Mesenchymal stem cell (in vitro differentiated cells and primary cell): ENCODE measurements at regions not wholly inside any gene's neighbourhood (a gene's known extent, or its start where the extent isn't known, plus 50 kb on each side); places are given as distances from the start of the nearest gene placed in this dataset.

Source experiments
- DNase-seq: peaks from one replicate; pipeline ENCODE4 v3.0.0-alpha.2; 2013
- H2AFZ ChIP-seq: one replicate; pipeline ENCODE4 v1.6.1; 2013; ENCODE audit warnings: low read depth, mild to moderate bottlenecking, control low read depth, inconsistent platforms, low read length, moderate library complexity
- H2AK5ac ChIP-seq: 2 replicates; pipeline ENCODE4 v1.6.1; 2013; ENCODE audit warnings: low read length, moderate library complexity, mild to moderate bottlenecking, inconsistent platforms; ENCODE audit not compliant: severe bottlenecking
- H2BK120ac ChIP-seq: one replicate; pipeline ENCODE4 v1.6.1; 2013; ENCODE audit warnings: low read depth, mild to moderate bottlenecking, inconsistent platforms, low read length, moderate library complexity
- H2BK12ac ChIP-seq, 2 experiments: one replicate each; pipeline ENCODE4 v1.6.1; 2013; ENCODE audit warnings: inconsistent platforms in 2 of 2, low read length in 2 of 2, mild to moderate bottlenecking in 2 of 2, moderate library complexity in 2 of 2, control low read depth in 1 of 2
- H2BK15ac ChIP-seq: one replicate; pipeline ENCODE4 v1.6.1; 2013; ENCODE audit warnings: mild to moderate bottlenecking, low read depth, inconsistent platforms; ENCODE audit not compliant: poor library complexity, severe bottlenecking
- H2BK5ac ChIP-seq: 2 replicates; pipeline ENCODE4 v1.6.1; 2013; ENCODE audit warnings: low read depth, mild to moderate bottlenecking, low read length, control low read depth, inconsistent platforms; ENCODE audit not compliant: poor library complexity, severe bottlenecking
- H3K14ac ChIP-seq, 2 experiments: one replicate each; pipeline ENCODE4 v1.6.1; 2013; ENCODE audit warnings: inconsistent platforms in 2 of 2, low read length in 2 of 2, control low read depth in 1 of 2, mild to moderate bottlenecking in 1 of 2, moderate library complexity in 1 of 2
- H3K18ac ChIP-seq, 2 experiments: one replicate each; pipeline ENCODE4 v1.6.1; 2013; ENCODE audit warnings: inconsistent platforms in 2 of 2, low read length in 2 of 2, control low read depth in 1 of 2, low read depth in 1 of 2, mild to moderate bottlenecking in 1 of 2
- H3K23ac ChIP-seq, 2 experiments: one replicate each; pipeline ENCODE4 v1.6.1; 2013; ENCODE audit warnings: inconsistent platforms in 2 of 2, low read length in 2 of 2, mild to moderate bottlenecking in 2 of 2, moderate library complexity in 2 of 2, control low read depth in 1 of 2
- H3K27ac ChIP-seq: 2 replicates; pipeline ENCODE4 v1.5.1; 2013; ENCODE audit warnings: mild to moderate bottlenecking, moderate library complexity, low read length, control low read depth, inconsistent platforms; ENCODE audit not compliant: poor library complexity, severe bottlenecking
- H3K27me3 ChIP-seq, 2 experiments: 2 replicates each; pipeline versions ENCODE4 v1.6.1 to v1.7.0; 2013; ENCODE audit warnings: low read length in 2 of 2, mild to moderate bottlenecking in 2 of 2, moderate library complexity in 2 of 2, control low read depth in 1 of 2, inconsistent platforms in 1 of 2; ENCODE audit not compliant: control insufficient read depth in 1 of 2, insufficient read depth in 1 of 2
- H3K36me3 ChIP-seq, 2 experiments: 2 replicates each; pipeline versions ENCODE4 v1.6.1 to v1.7.0; 2013; ENCODE audit warnings: low read length in 2 of 2, control low read depth in 1 of 2, inconsistent platforms in 1 of 2, low read depth in 1 of 2, mild to moderate bottlenecking in 1 of 2; ENCODE audit not compliant: insufficient read depth in 2 of 2, control insufficient read depth in 1 of 2
- H3K4ac ChIP-seq, 2 experiments: one replicate each; pipeline ENCODE4 v1.6.1; 2013; ENCODE audit warnings: inconsistent platforms in 2 of 2, low read length in 2 of 2, mild to moderate bottlenecking in 2 of 2, moderate library complexity in 2 of 2, control low read depth in 1 of 2, low read depth in 1 of 2
- H3K4me1 ChIP-seq: 2 replicates; pipeline ENCODE4 v1.6.1; 2013; ENCODE audit warnings: low read depth, low read length, control low read depth; ENCODE audit not compliant: control insufficient read depth, insufficient read depth
- H3K4me2 ChIP-seq: 2 replicates; pipeline ENCODE4 v1.6.1; 2013; ENCODE audit warnings: low read length, mild to moderate bottlenecking, inconsistent platforms; ENCODE audit not compliant: poor library complexity, severe bottlenecking
- H3K4me3 ChIP-seq, 2 experiments: 2 replicates each; pipeline versions ENCODE4 v1.5.1 to v1.7.0; 2013; ENCODE audit warnings: low read length in 2 of 2, mild to moderate bottlenecking in 2 of 2, control low read depth in 1 of 2, low read depth in 1 of 2; ENCODE audit not compliant: insufficient read depth in 1 of 2
- H3K79me1 ChIP-seq: replicated peaks from 2 replicates; pipeline ENCODE4 v1.6.1; 2013; ENCODE audit warnings: mild to moderate bottlenecking, control low read depth, low read length, inconsistent platforms; ENCODE audit not compliant: poor library complexity, severe bottlenecking
- H3K9ac ChIP-seq: 2 replicates; pipeline ENCODE4 v1.7.0; 2013; ENCODE audit warnings: mild to moderate bottlenecking, low read length, moderate library complexity
- H3K9me3 ChIP-seq: 2 replicates; pipeline ENCODE4 v1.7.0; 2013; ENCODE audit warnings: mild to moderate bottlenecking, low read length; ENCODE audit not compliant: control insufficient read depth
- H4K8ac ChIP-seq: one replicate; pipeline ENCODE4 v1.6.1; 2013; ENCODE audit warnings: inconsistent platforms, mild to moderate bottlenecking, low read length, moderate library complexity
- H4K91ac ChIP-seq: one replicate; pipeline ENCODE4 v1.6.1; 2013; ENCODE audit warnings: mild to moderate bottlenecking, low read length, inconsistent platforms
- WGBS: methylation state at CpG from one replicate; pipeline ENCODE4 v1.1.7; 2013; ENCODE audit warnings: mixed read lengths; 5-methylcytosine and 5-hydroxymethylcytosine counted together

GRCh38 chr1:216890871-216891270, 167.6 kb upstream of the ESRRG start:
- WGBS = 98% methylated on average over 5 of the region's 7 CpGs
- Histone ChIP-seq H3K4me3 (no peak overlapping the region), H3K27me3 (no peaks in the 10 kb centered on the region), H3K23ac (no peak overlapping the region), H2AFZ (no peak overlapping the region), H2BK12ac (no peak overlapping the region), H2BK5ac (no peak overlapping the region), H4K91ac (no peak overlapping the region), H3K14ac (no peak overlapping the region), H4K8ac (no peak overlapping the region), H3K4me1 (no peaks in the 10 kb centered on the region), H2BK15ac (no peak overlapping the region), H3K4ac (no peak overlapping the region), H3K9ac (no peak overlapping the region), H3K9me3 (no peaks in the 10 kb centered on the region), H3K4me2 (no peak overlapping the region), H2BK120ac (no peak overlapping the region), H3K79me1 (no peaks in the 10 kb centered on the region), H3K27ac (no peak overlapping the region), H2AK5ac (no peak overlapping the region), H3K18ac (no peak overlapping the region), H3K36me3 (no peaks in the 10 kb centered on the region)
- no peak for DNase-seq

- no peak overlapping the region for H4K8ac ChIP-seq
- no peaks in the 10 kb centered on the region for H3K36me3 ChIP-seq
- no peak overlapping the region for H4K91ac ChIP-seq
- H3K79me1 ChIP-seq = no peaks in the 10 kb centered on the region
- no peaks in the 10 kb centered on the region for H3K9me3 ChIP-seq
- no peak overlapping the region for H2BK12ac ChIP-seq
- no peak for DNase-seq
- H2BK120ac ChIP-seq = no peak overlapping the region
- H3K4me2 ChIP-seq = no peak overlapping the region
- H3K18ac ChIP-seq = no peak overlapping the region
- no peak overlapping the region for H3K9ac ChIP-seq
- no peak overlapping the region for H3K14ac ChIP-seq
- 68% methylated on average over 5 of the region's 5 CpGs for WGBS
- no peaks in the 10 kb centered on the region for H3K4me1 ChIP-seq
- H2BK15ac ChIP-seq = no peak overlapping the region
- H3K4me3 ChIP-seq = no peak overlapping the region
- H2BK5ac ChIP-seq = no peak overlapping the region
- H3K27me3 ChIP-seq = no peaks in the 10 kb centered on the region
- H3K23ac ChIP-seq = no peak overlapping the region
- H2AK5ac ChIP-seq = no peak overlapping the region
- H2AFZ ChIP-seq = no peak overlapping the region
- H3K4ac ChIP-seq = no peak overlapping the region
- H3K27ac ChIP-seq = no peak overlapping the region
Measured at GRCh38 chr1:216888731-216889130, 165.5 kb upstream of the ESRRG start.

- no peak overlapping the region for H4K8ac ChIP-seq
- H3K4me1 ChIP-seq = no peaks in the 10 kb centered on the region
- no peak overlapping the region for H2BK5ac ChIP-seq
- WGBS = 88% methylated on average over 3 of the region's 4 CpGs
- H3K9ac ChIP-seq = no peak overlapping the region
- no peak for DNase-seq
- no peaks in the 10 kb centered on the region for H3K36me3 ChIP-seq
- no peak overlapping the region for H2BK12ac ChIP-seq
- H3K4me2 ChIP-seq = no peak overlapping the region
- H3K27ac ChIP-seq = no peak overlapping the region
- H3K14ac ChIP-seq = no peak overlapping the region
- H3K4ac ChIP-seq = no peak overlapping the region
- no peak overlapping the region for H2BK120ac ChIP-seq
- no peak overlapping the region for H3K4me3 ChIP-seq
- H2BK15ac ChIP-seq = no peak overlapping the region
- no peak overlapping the region for H2AFZ ChIP-seq
- H3K18ac ChIP-seq = no peak overlapping the region
- H3K23ac ChIP-seq = no peak overlapping the region
- no peak overlapping the region for H4K91ac ChIP-seq
- H3K27me3 ChIP-seq = no peaks in the 10 kb centered on the region
- H3K9me3 ChIP-seq = no peaks in the 10 kb centered on the region
- no peaks in the 10 kb centered on the region for H3K79me1 ChIP-seq
- no peak overlapping the region for H2AK5ac ChIP-seq
Measured at GRCh38 chr1:216887032-216887431, 163.8 kb upstream of the ESRRG start.

GRCh38 chr1:216884614-216885229, 161.5 kb upstream of the ESRRG start:
- no peak overlapping the region for H3K27ac ChIP-seq
- 67% methylated on average over 2 of the region's 2 CpGs for WGBS
- no peaks in the 10 kb centered on the region for H3K4me1 ChIP-seq
- H2AK5ac ChIP-seq = no peak overlapping the region
- no peak overlapping the region for H3K4me3 ChIP-seq
- no peaks in the 10 kb centered on the region for H3K36me3 ChIP-seq
- H4K91ac ChIP-seq = no peak overlapping the region
- no peak overlapping the region for H3K14ac ChIP-seq
- H3K4me2 ChIP-seq = no peak overlapping the region
- H2BK15ac ChIP-seq = no peak overlapping the region
- H2AFZ ChIP-seq = no peak overlapping the region
- H2BK120ac ChIP-seq = no peak overlapping the region
- no peak overlapping the region for H3K9ac ChIP-seq
- no peak overlapping the region for H2BK12ac ChIP-seq
- H3K79me1 ChIP-seq = no peaks in the 10 kb centered on the region
- H3K9me3 ChIP-seq = no peaks in the 10 kb centered on the region
- H2BK5ac ChIP-seq = no peak overlapping the region
- H3K27me3 ChIP-seq = no peaks in the 10 kb centered on the region
- no peak for DNase-seq
- H3K4ac ChIP-seq = peak overlapping the region in 1 of 2 experiments; percentile 21
- no peak overlapping the region for H4K8ac ChIP-seq
- H3K23ac ChIP-seq = no peak overlapping the region
- no peak overlapping the region for H3K18ac ChIP-seq
